K562 (cell line): ENCODE measurements at regions not wholly inside any gene's neighbourhood (a gene's known extent, or its start where the extent isn't known, plus 50 kb on each side); places are given as distances from the start of the nearest gene placed in this dataset.

ENCODE experiments used
- CBX8 ChIP-seq: fragments of 200-600 bp; sonication (generic); IDR thresholded peaks from 2 replicates; pipeline ENCODE4 v1.6.1; 2012; ENCODE audit warnings: borderline replicate concordance, mixed run types, low read depth, mild to moderate bottlenecking, moderate library complexity, mixed read lengths, low read length, control low read depth, inconsistent platforms; ENCODE audit not compliant: poor library complexity, severe bottlenecking; ENCODE audit errors: extremely low read depth
- NCOA6 ChIP-seq: fragments of 450-650 bp; IDR thresholded peaks from 2 replicates; pipeline ENCODE4 v1.6.1; 2017; ENCODE audit warnings: mild to moderate bottlenecking
- RBM25 ChIP-seq: fragments of 200-400 bp; formaldehyde crosslinking; IDR thresholded peaks from 2 replicates; pipeline ENCODE4 v1.6.1; 2018; ENCODE audit warnings: low read length, low read depth, moderate library complexity; ENCODE audit not compliant: severe bottlenecking
- ZNF143 ChIP-seq: sonication (generic); formaldehyde crosslinking; IDR thresholded peaks from 2 replicates; pipeline ENCODE4 v1.9.0; 2022; ENCODE audit warnings: mild to moderate bottlenecking, missing genetic modification reagents
- ZNF778 ChIP-seq: fragments of 450-650 bp; formaldehyde crosslinking; IDR thresholded peaks from 2 replicates; pipeline ENCODE4 v1.4.0; 2020; ENCODE audit warnings: mild to moderate bottlenecking, moderate library complexity
- TF ChIP-seq, protein P1 (sequence below), 2 experiments: fragments of 450-650 bp; formaldehyde crosslinking in 1 of 2; IDR thresholded peaks; 2 replicates each; pipeline versions ENCODE4 v1.4.0 to v1.6.1; 2014 to 2020; ENCODE audit warnings: mild to moderate bottlenecking in 2 of 2, borderline replicate concordance in 1 of 2, low read depth in 1 of 2
- TF ChIP-seq, protein P2 (sequence below): fragments of 250-450 bp; sonication (Bioruptor Pico); IDR thresholded peaks from 2 replicates; pipeline ENCODE4 v1.5.0; 2020; ENCODE audit warnings: mild to moderate bottlenecking, borderline replicate concordance

DNA sequence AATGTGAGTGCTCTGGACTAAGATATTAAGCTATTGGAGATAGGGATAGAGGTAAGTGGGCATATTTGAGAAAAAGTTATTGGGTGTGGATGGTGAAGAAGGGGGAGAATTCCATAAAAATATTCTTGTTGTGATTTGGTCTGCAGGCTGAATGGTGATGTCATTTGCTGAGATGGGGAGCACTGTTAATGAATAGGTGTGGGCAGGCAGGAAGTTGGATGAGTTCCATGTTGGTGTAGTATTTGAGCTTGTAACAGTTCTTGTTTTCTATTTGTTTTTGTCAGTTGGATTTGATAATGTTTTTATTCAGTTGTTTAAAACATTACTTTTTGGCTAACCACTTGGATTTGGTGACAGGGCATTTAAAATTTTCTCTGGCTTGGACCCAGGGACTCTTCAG, 168.8 kb downstream of the C11orf87 start:
- TF ChIP-seq RBM25: no peak
- TF ChIP-seq, protein P1, sequence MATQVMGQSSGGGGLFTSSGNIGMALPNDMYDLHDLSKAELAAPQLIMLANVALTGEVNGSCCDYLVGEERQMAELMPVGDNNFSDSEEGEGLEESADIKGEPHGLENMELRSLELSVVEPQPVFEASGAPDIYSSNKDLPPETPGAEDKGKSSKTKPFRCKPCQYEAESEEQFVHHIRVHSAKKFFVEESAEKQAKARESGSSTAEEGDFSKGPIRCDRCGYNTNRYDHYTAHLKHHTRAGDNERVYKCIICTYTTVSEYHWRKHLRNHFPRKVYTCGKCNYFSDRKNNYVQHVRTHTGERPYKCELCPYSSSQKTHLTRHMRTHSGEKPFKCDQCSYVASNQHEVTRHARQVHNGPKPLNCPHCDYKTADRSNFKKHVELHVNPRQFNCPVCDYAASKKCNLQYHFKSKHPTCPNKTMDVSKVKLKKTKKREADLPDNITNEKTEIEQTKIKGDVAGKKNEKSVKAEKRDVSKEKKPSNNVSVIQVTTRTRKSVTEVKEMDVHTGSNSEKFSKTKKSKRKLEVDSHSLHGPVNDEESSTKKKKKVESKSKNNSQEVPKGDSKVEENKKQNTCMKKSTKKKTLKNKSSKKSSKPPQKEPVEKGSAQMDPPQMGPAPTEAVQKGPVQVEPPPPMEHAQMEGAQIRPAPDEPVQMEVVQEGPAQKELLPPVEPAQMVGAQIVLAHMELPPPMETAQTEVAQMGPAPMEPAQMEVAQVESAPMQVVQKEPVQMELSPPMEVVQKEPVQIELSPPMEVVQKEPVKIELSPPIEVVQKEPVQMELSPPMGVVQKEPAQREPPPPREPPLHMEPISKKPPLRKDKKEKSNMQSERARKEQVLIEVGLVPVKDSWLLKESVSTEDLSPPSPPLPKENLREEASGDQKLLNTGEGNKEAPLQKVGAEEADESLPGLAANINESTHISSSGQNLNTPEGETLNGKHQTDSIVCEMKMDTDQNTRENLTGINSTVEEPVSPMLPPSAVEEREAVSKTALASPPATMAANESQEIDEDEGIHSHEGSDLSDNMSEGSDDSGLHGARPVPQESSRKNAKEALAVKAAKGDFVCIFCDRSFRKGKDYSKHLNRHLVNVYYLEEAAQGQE (IDR thresholded peaks at IDR 0.05; ENCODE audit: borderline replicate concordance): no peak
- TF ChIP-seq, protein P1 (CRISPR knock-in tag; IDR thresholded peaks at IDR 0.05; ENCODE audit: low read depth): no peak
- TF ChIP-seq ZNF143 (CRISPR knock-in tag): no peak
- TF ChIP-seq ZNF778 (CRISPR knock-in tag): no peak
- no peak for TF ChIP-seq CBX8
- no peak for TF ChIP-seq NCOA6
- TF ChIP-seq, protein P2, sequence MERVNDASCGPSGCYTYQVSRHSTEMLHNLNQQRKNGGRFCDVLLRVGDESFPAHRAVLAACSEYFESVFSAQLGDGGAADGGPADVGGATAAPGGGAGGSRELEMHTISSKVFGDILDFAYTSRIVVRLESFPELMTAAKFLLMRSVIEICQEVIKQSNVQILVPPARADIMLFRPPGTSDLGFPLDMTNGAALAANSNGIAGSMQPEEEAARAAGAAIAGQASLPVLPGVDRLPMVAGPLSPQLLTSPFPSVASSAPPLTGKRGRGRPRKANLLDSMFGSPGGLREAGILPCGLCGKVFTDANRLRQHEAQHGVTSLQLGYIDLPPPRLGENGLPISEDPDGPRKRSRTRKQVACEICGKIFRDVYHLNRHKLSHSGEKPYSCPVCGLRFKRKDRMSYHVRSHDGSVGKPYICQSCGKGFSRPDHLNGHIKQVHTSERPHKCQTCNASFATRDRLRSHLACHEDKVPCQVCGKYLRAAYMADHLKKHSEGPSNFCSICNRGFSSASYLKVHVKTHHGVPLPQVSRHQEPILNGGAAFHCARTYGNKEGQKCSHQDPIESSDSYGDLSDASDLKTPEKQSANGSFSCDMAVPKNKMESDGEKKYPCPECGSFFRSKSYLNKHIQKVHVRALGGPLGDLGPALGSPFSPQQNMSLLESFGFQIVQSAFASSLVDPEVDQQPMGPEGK (CRISPR knock-in tag): no peak
